DND-41 (cell line): ENCODE measurements at regions not wholly inside any gene's neighbourhood (a gene's known extent, or its start where the extent isn't known, plus 50 kb on each side); places are given as distances from the start of the nearest gene placed in this dataset.

Experiments
- ATAC-seq: fragments of 200-7000 bp; cut with Tn5 transposase; 3 replicates; pipeline ENCODE4 v1.9.1; 2021; ENCODE audit warnings: low read depth; ENCODE audit not compliant: insufficient read depth
- DNase-seq: peaks from one replicate; pipeline ENCODE4 v3.0.0-alpha.2; 2020
- H2AFZ ChIP-seq: 2 replicates; pipeline ENCODE4 v1.6.0; 2012; ENCODE audit warnings: low read depth, low read length
- H3K27ac ChIP-seq: 2 replicates; pipeline ENCODE4 v1.5.1; 2012; ENCODE audit warnings: low read length, inconsistent platforms
- H3K27me3 ChIP-seq: fragments of 200-600 bp; sonication (generic); 2 replicates; pipeline ENCODE4 v1.6.0; 2012; ENCODE audit warnings: low read length, mild to moderate bottlenecking, inconsistent platforms; ENCODE audit not compliant: insufficient read depth, poor library complexity
- H3K36me3 ChIP-seq: 2 replicates; pipeline ENCODE4 v1.5.1; 2012; ENCODE audit warnings: low read length, inconsistent platforms; ENCODE audit not compliant: insufficient read depth
- H3K4me1 ChIP-seq: 2 replicates; pipeline ENCODE4 v1.5.1; 2012; ENCODE audit warnings: mild to moderate bottlenecking, low read length; ENCODE audit not compliant: insufficient read depth
- H3K4me2 ChIP-seq: 2 replicates; pipeline ENCODE4 v1.6.0; 2012; ENCODE audit warnings: mild to moderate bottlenecking, moderate library complexity, low read length, inconsistent platforms; ENCODE audit not compliant: insufficient read depth
- H3K4me3 ChIP-seq, 2 experiments: fragments of 200-600 bp in 1 of 2; shearing (Covaris generic) in 1 of 2; 2 replicates each; pipeline ENCODE4 v1.5.1; 2012 to 2016; ENCODE audit warnings: inconsistent platforms in 2 of 2, low read length in 2 of 2, mild to moderate bottlenecking in 2 of 2, low read depth in 1 of 2, moderate library complexity in 1 of 2
- H3K79me2 ChIP-seq: 2 replicates; pipeline ENCODE4 v1.6.0; 2012; ENCODE audit warnings: low read length, inconsistent platforms; ENCODE audit not compliant: insufficient read depth
- H3K9ac ChIP-seq: 2 replicates; pipeline ENCODE4 v1.6.0; 2012; ENCODE audit warnings: low read depth, mild to moderate bottlenecking, inconsistent platforms, low read length, moderate library complexity
- H3K9me3 ChIP-seq: 2 replicates; pipeline ENCODE4 v1.5.1; 2012; ENCODE audit warnings: low read length, moderate library complexity, mild to moderate bottlenecking, inconsistent platforms; ENCODE audit not compliant: insufficient read depth, severe bottlenecking
- H4K20me1 ChIP-seq: 2 replicates; pipeline ENCODE4 v1.6.0; 2012; ENCODE audit warnings: low read length; ENCODE audit not compliant: insufficient read depth
- CTCF ChIP-seq: IDR thresholded peaks from 2 replicates; pipeline ENCODE4 v1.5.1; 2012; ENCODE audit warnings: borderline replicate concordance, low read length, moderate library complexity, mild to moderate bottlenecking; ENCODE audit not compliant: poor library complexity, severe bottlenecking; ENCODE audit errors: extremely low read depth
- EZH2 ChIP-seq: IDR thresholded peaks from 3 replicates; pipeline ENCODE4 v1.6.1; 2012; ENCODE audit warnings: borderline replicate concordance, low read depth, mild to moderate bottlenecking, moderate library complexity, low read length, inconsistent platforms; ENCODE audit not compliant: severe bottlenecking

- Histone ChIP-seq H3K9ac (no peak overlapping the region), H3K4me2 (no peak overlapping the region), H3K79me2 (no peaks in the 10 kb centered on the region), H3K4me1 (no peaks in the 10 kb centered on the region), H3K27ac (no peak overlapping the region), H2AFZ (no peak overlapping the region), H3K36me3 (no peaks in the 10 kb centered on the region), H4K20me1 (no peaks in the 10 kb centered on the region), H3K4me3 (no peak overlapping the region), H3K27me3 (no peaks in the 10 kb centered on the region), H3K9me3 (no peaks in the 10 kb centered on the region)
- ATAC-seq = no peak
- TF ChIP-seq EZH2 (no peak), CTCF (no peak)
- no peak for DNase-seq
Observed at GRCh38 chr1:82582347-82582746, 781.6 kb downstream of the ADGRL2 start.

GRCh38 chr1:82578086-82578726 lies 777.5 kb downstream of the ADGRL2 start:
- no peak overlapping the region for H3K27ac ChIP-seq
- H3K4me3 ChIP-seq = no peak overlapping the region
- H3K79me2 ChIP-seq = no peaks in the 10 kb centered on the region
- ATAC-seq = no peak
- no peak overlapping the region for H3K4me2 ChIP-seq
- TF ChIP-seq EZH2 (no peak), CTCF (no peak)
- no peak overlapping the region for H2AFZ ChIP-seq
- H3K9me3 ChIP-seq = no peaks in the 10 kb centered on the region
- no peaks in the 10 kb centered on the region for H3K27me3 ChIP-seq
- H3K36me3 ChIP-seq = no peaks in the 10 kb centered on the region
- no peak overlapping the region for H3K9ac ChIP-seq
- no peaks in the 10 kb centered on the region for H3K4me1 ChIP-seq
- no peak for DNase-seq
- no peaks in the 10 kb centered on the region for H4K20me1 ChIP-seq

GRCh38 chr1:82567348-82567747 lies 766.6 kb downstream of the ADGRL2 start:
- Histone ChIP-seq H3K79me2 (no peaks in the 10 kb centered on the region), H3K4me2 (no peak overlapping the region), H3K4me1 (no peaks in the 10 kb centered on the region), H2AFZ (no peak overlapping the region), H3K27me3 (no peaks in the 10 kb centered on the region), H4K20me1 (no peaks in the 10 kb centered on the region), H3K9me3 (no peaks in the 10 kb centered on the region), H3K36me3 (no peaks in the 10 kb centered on the region), H3K9ac (no peak overlapping the region), H3K4me3 (no peak overlapping the region), H3K27ac (no peak overlapping the region)
- TF ChIP-seq CTCF = no peak
- TF ChIP-seq EZH2 = no peak
- ATAC-seq (no peak), DNase-seq (no peak)
